HEK293 (cell line): ENCODE measurements at regions not wholly inside any gene's neighbourhood (a gene's known extent, or its start where the extent isn't known, plus 50 kb on each side); places are given as distances from the start of the nearest gene placed in this dataset.

ENCODE experiments used
- CTCF ChIA-PET: fragments of 350-600 bp; formaldehyde crosslinking; extraction: SDS; loops from one replicate; lab custom pipeline; 2021; ENCODE audit warnings: antibody characterized with exemption; lab: Yijun Ruan, JAX
- POLR2A ChIA-PET: fragments of 300-600 bp; formaldehyde crosslinking; extraction: SDS; loops from one replicate; lab custom pipeline; 2020; ENCODE audit warnings: antibody characterized with exemption, inconsistent platforms; lab: Yijun Ruan, JAX
- H3K27ac ChIP-seq: fragments of 200-500 bp; sonication (Bioruptor generic); 2 replicates; pipeline ENCODE4 v1.5.1; 2014; ENCODE audit warnings: low read depth, low read length, control low read depth, inconsistent platforms; ENCODE audit errors: extremely low read depth
- H3K36me3 ChIP-seq, 2 experiments: fragments of 200-500 bp in 1 of 2; sonication (Bioruptor generic) in 1 of 2; 1 replicate in 1 of 2; 2 replicates in 1 of 2; pipeline ENCODE4 v1.5.1; 2014 to 2017; ENCODE audit warnings: inconsistent platforms in 2 of 2, low read length in 2 of 2; ENCODE audit not compliant: control insufficient read depth in 2 of 2, insufficient read depth in 1 of 2
- H3K4me1 ChIP-seq: fragments of 200-500 bp; sonication (Bioruptor generic); 2 replicates; pipeline ENCODE4 v1.5.1; 2014; ENCODE audit warnings: mild to moderate bottlenecking, low read length, inconsistent platforms; ENCODE audit not compliant: control insufficient read depth, insufficient read depth
- H3K4me3 ChIP-seq: 2 replicates; pipeline ENCODE4 v1.5.1; 2011; ENCODE audit warnings: low read depth, mild to moderate bottlenecking, control low read depth, low read length, moderate library complexity
- H3K9me3 ChIP-seq: fragments of 200-500 bp; sonication (Bioruptor generic); 2 replicates; pipeline ENCODE4 v1.5.1; 2014; ENCODE audit warnings: low read depth, low read length, inconsistent platforms; ENCODE audit not compliant: control insufficient read depth, insufficient read depth
- ELK4 ChIP-seq: IDR thresholded peaks from 2 replicates; pipeline ENCODE4 v1.6.1; 2011; ENCODE audit warnings: mild to moderate bottlenecking, low read depth, low read length, borderline replicate concordance
- KLF16 ChIP-seq: fragments of 450-650 bp; formaldehyde crosslinking; IDR thresholded peaks from 2 replicates; pipeline ENCODE4 v1.5.1; 2017; ENCODE audit warnings: missing biosample characterization, missing genetic modification characterization
- ZFP69B ChIP-seq: fragments of 450-650 bp; formaldehyde crosslinking; IDR thresholded peaks from 2 replicates; pipeline ENCODE4 v1.5.1; 2016; ENCODE audit warnings: missing biosample characterization, missing genetic modification characterization
- ZNF112 ChIP-seq: fragments of 450-650 bp; formaldehyde crosslinking; IDR thresholded peaks from 2 replicates; pipeline ENCODE4 v1.5.0; 2017; ENCODE audit warnings: missing biosample characterization, missing genetic modification characterization
- ZNF146 ChIP-seq: fragments of 450-650 bp; formaldehyde crosslinking; IDR thresholded peaks from 2 replicates; pipeline ENCODE4 v1.5.1; 2016; ENCODE audit warnings: missing biosample characterization, missing genetic modification characterization
- ZNF280D ChIP-seq: fragments of 450-650 bp; formaldehyde crosslinking; IDR thresholded peaks from 2 replicates; pipeline ENCODE4 v1.5.1; 2016; ENCODE audit warnings: missing biosample characterization, missing genetic modification characterization
- ZNF311 ChIP-seq: fragments of 450-650 bp; formaldehyde crosslinking; IDR thresholded peaks from 2 replicates; pipeline ENCODE4 v1.5.1; 2017; ENCODE audit warnings: missing biosample characterization, missing genetic modification characterization, borderline replicate concordance
- ZNF341 ChIP-seq: fragments of 450-650 bp; formaldehyde crosslinking; IDR thresholded peaks from 2 replicates; pipeline ENCODE4; 2016; ENCODE audit warnings: low read depth, missing biosample characterization, missing genetic modification characterization
- ZNF366 ChIP-seq: fragments of 450-650 bp; formaldehyde crosslinking; conservative IDR thresholded peaks from 2 replicates; pipeline ENCODE4 v1.5.1; 2016; ENCODE audit warnings: missing biosample characterization, missing genetic modification characterization
- ZNF398 ChIP-seq: fragments of 450-650 bp; formaldehyde crosslinking; IDR thresholded peaks from 2 replicates; pipeline ENCODE4 v1.5.1; 2017; ENCODE audit warnings: missing biosample characterization, missing genetic modification characterization
- ZNF488 ChIP-seq: fragments of 450-650 bp; formaldehyde crosslinking; IDR thresholded peaks from 2 replicates; pipeline ENCODE4 v1.5.1; 2016; ENCODE audit warnings: missing biosample characterization, missing genetic modification characterization
- ZNF510 ChIP-seq: fragments of 450-650 bp; formaldehyde crosslinking; IDR thresholded peaks from 2 replicates; pipeline ENCODE4 v1.5.1; 2018; ENCODE audit warnings: mild to moderate bottlenecking, missing genetic modification characterization, missing biosample characterization; ENCODE audit not compliant: insufficient replicate concordance
- ZNF518A ChIP-seq: fragments of 450-650 bp; formaldehyde crosslinking; conservative IDR thresholded peaks from 2 replicates; pipeline ENCODE4 v1.5.1; 2016; ENCODE audit warnings: low read depth, missing biosample characterization, missing genetic modification characterization
- ZNF529 ChIP-seq: fragments of 450-650 bp; formaldehyde crosslinking; IDR thresholded peaks from 2 replicates; pipeline ENCODE4 v1.5.1; 2017; ENCODE audit warnings: missing genetic modification characterization, missing biosample characterization; ENCODE audit not compliant: insufficient replicate concordance
- ZNF544 ChIP-seq: fragments of 450-650 bp; formaldehyde crosslinking; IDR thresholded peaks from 2 replicates; pipeline ENCODE4 v1.5.0; 2017; ENCODE audit warnings: missing biosample characterization, missing genetic modification characterization
- ZNF558 ChIP-seq: fragments of 450-650 bp; formaldehyde crosslinking; IDR thresholded peaks from 2 replicates; pipeline ENCODE4 v1.5.1; 2016; ENCODE audit warnings: missing biosample characterization, missing genetic modification characterization
- ZNF621 ChIP-seq: fragments of 450-650 bp; formaldehyde crosslinking; IDR thresholded peaks from 2 replicates; pipeline ENCODE4 v1.5.1; 2017; ENCODE audit warnings: missing biosample characterization, missing genetic modification characterization
- ZNF645 ChIP-seq: fragments of 450-650 bp; formaldehyde crosslinking; IDR thresholded peaks from 2 replicates; pipeline ENCODE4; 2016; ENCODE audit warnings: missing biosample characterization, missing genetic modification characterization
- ZNF692 ChIP-seq: fragments of 450-650 bp; formaldehyde crosslinking; IDR thresholded peaks from 2 replicates; pipeline ENCODE4 v1.5.1; 2016; ENCODE audit warnings: missing biosample characterization, missing genetic modification characterization
- ZNF837 ChIP-seq: fragments of 450-650 bp; formaldehyde crosslinking; IDR thresholded peaks from 2 replicates; pipeline ENCODE4 v1.5.1; 2016; ENCODE audit warnings: missing biosample characterization, missing genetic modification characterization
- ZSCAN30 ChIP-seq: fragments of 450-650 bp; IDR thresholded peaks from 2 replicates; pipeline ENCODE4 v1.5.1; 2018; ENCODE audit warnings: missing biosample characterization, mild to moderate bottlenecking, missing genetic modification characterization, moderate library complexity

GRCh38 chr4:124454772-124455270 lies 257.7 kb downstream of the ANKRD50 start:
- Histone ChIP-seq H3K36me3 (no peaks in the 10 kb centered on the region), H3K4me1 (no peaks in the 10 kb centered on the region), H3K4me3 (no peak overlapping the region), H3K9me3 (no peaks in the 10 kb centered on the region), H3K27ac (no peak overlapping the region)
- TF ChIP-seq ZNF837 (tag by site-specific recombination) (no peak), ZNF510 (tag by site-specific recombination) (no peak), ZNF112 (tag by site-specific recombination) (no peak), ZNF280D (tag by site-specific recombination) (no peak), ZNF398 (tag by site-specific recombination) (no peak), KLF16 (tag by site-specific recombination) (no peak), ZNF311 (no peak), ZNF518A (tag by site-specific recombination) (no peak), ZNF529 (tag by site-specific recombination) (no peak), ZNF366 (no peak), ZSCAN30 (tag by site-specific recombination) (no peak)
- POLR2A ChIA-PET, result no interaction called here
- CTCF ChIA-PET, result no interaction called here

- ChIA-PET CTCF (interaction anchor here (0.6 kb wide), 1 partner anchor 119 kb away, joined by 3 read pairs; no protein-coding TSS in a partner anchor), POLR2A (no interaction called here)
- no peaks in the 10 kb centered on the region for H3K36me3 ChIP-seq
- H3K4me1 ChIP-seq, result no peaks in the 10 kb centered on the region
- H3K4me3 ChIP-seq, result no peak overlapping the region
- H3K9me3 ChIP-seq, result no peaks in the 10 kb centered on the region
- no peak overlapping the region for H3K27ac ChIP-seq
- TF ChIP-seq ZNF544 (tag by site-specific recombination), result no peak
- no peak for TF ChIP-seq ZNF692 (tag by site-specific recombination)
- TF ChIP-seq ELK4, result no peak
- no peak for TF ChIP-seq ZNF488 (tag by site-specific recombination)
- TF ChIP-seq ZFP69B (tag by site-specific recombination), result no peak
- no peak for TF ChIP-seq ZNF645
- no peak for TF ChIP-seq ZNF558
- no peak for TF ChIP-seq ZNF341 (tag by site-specific recombination)
- TF ChIP-seq ZNF621 (tag by site-specific recombination), result no peak
- TF ChIP-seq ZNF146 (tag by site-specific recombination), result no peak
These were observed 256.9 kb downstream of the ANKRD50 start for GRCh38 chr4:124455671-124456070.
